SK-N-MC (cell line): ENCODE measurements at regions not wholly inside any gene's neighbourhood (a gene's known extent, or its start where the extent isn't known, plus 50 kb on each side); places are given as distances from the start of the nearest gene placed in this dataset.

Experiments
- DNase-seq: peaks from one replicate; pipeline ENCODE4 v3.0.0-alpha.2; 2011; ENCODE audit warnings: low read depth, low spot score
- H3K27ac ChIP-seq: fragments of 200-600 bp; sonication (generic); 2 replicates; pipeline ENCODE4 v1.5.1; 2016; ENCODE audit warnings: mixed run types
- H3K36me3 ChIP-seq: fragments of 200-600 bp; sonication (generic); 2 replicates; pipeline ENCODE4 v1.6.1; 2017; ENCODE audit warnings: antibody characterized with exemption, low read length, mixed read lengths; ENCODE audit not compliant: insufficient read depth
- H3K4me3 ChIP-seq: fragments of 200-600 bp; sonication (generic); 2 replicates; pipeline ENCODE4 v1.5.1; 2016
- H3K9ac ChIP-seq: fragments of 200-600 bp; sonication (generic); 2 replicates; pipeline ENCODE4 v1.8.0; 2017; ENCODE audit warnings: mixed run types, mixed read lengths; ENCODE audit not compliant: insufficient read length
- H3K9me3 ChIP-seq: fragments of 200-600 bp; sonication (generic); 2 replicates; pipeline ENCODE4 v1.6.1; 2017; ENCODE audit warnings: low read depth, mild to moderate bottlenecking, antibody characterized with exemption, low read length, moderate library complexity, mixed read lengths
- EZH2 ChIP-seq: fragments of 200-600 bp; sonication (generic); IDR thresholded peaks from one replicate; pipeline ENCODE4 v1.6.1; 2017; ENCODE audit warnings: antibody characterized with exemption
- FOXP2 ChIP-seq: optimal IDR thresholded peaks from 2 replicates; pipeline ENCODE3; 2011; ENCODE audit warnings: mild to moderate bottlenecking, moderate library complexity; ENCODE audit not compliant: insufficient read depth; ENCODE audit errors: extremely low read length, control extremely low read depth
- POLR2AphosphoS5 ChIP-seq: IDR thresholded peaks from 2 replicates; pipeline ENCODE4 v1.6.1; 2012; ENCODE audit warnings: mild to moderate bottlenecking, low read depth, low read length, borderline replicate concordance

GRCh38 chr3:72548981-72549380 lies 299.3 kb downstream of the SHQ1 start:
- no peak overlapping the region for H3K4me3 ChIP-seq
- no peak for DNase-seq
- H3K27ac ChIP-seq = no peak overlapping the region
- no peak for TF ChIP-seq EZH2
- TF ChIP-seq FOXP2 = no peak
- H3K36me3 ChIP-seq = no peaks in the 10 kb centered on the region
- H3K9me3 ChIP-seq = no peaks in the 10 kb centered on the region
- H3K9ac ChIP-seq = no peak overlapping the region

DNA sequence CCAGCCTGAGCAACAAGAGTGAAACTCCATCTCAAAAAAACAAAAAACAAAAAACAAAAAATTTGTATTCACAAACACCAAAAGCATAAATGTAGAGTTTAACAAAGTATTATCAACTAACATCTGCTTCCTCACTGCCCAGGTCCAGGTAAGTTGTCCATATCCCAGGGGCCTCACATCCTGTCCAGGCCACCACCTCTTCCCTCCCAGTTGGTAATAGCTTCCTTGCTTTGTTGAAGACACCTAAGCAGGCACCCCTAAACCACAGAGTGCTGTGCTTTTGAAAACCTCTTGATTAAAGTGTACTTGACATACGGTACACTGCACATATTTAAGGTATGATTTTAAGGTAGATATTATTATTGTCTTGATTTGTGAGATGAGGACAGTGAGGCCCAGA lies 299.8 kb downstream of the SHQ1 start:
- Histone ChIP-seq H3K4me3 (no peak overlapping the region), H3K27ac (no peak overlapping the region), H3K36me3 (no peaks in the 10 kb centered on the region), H3K9ac (no peak overlapping the region), H3K9me3 (no peaks in the 10 kb centered on the region)
- TF ChIP-seq POLR2AphosphoS5 (no peak), EZH2 (no peak), FOXP2 (no peak)
- DNase-seq = no peak

DNA sequence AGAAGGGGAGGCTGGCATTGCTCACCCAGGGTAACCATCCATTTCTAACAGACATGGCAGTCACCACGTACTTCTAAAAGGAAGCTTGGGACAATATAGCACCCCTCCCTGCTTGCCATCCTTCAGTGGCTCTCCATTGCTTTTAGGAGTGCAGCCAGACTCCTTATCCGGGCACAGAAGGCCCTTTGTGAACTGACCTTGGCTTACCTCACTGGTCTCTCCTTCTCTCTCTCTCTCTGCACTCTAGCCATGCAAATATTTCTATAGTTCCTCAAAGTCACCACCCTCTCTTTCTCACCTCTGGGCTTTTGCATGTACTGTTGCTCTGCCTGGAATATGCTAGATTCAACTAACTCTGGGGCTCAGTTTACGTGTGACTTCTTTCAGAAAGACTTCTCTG lies 301.1 kb downstream of the SHQ1 start:
- Histone ChIP-seq H3K27ac (no peak overlapping the region), H3K36me3 (no peaks in the 10 kb centered on the region), H3K9ac (no peak overlapping the region), H3K4me3 (no peak overlapping the region), H3K9me3 (no peaks in the 10 kb centered on the region)
- DNase-seq = no peak
- TF ChIP-seq POLR2AphosphoS5 (no peak), EZH2 (no peak), FOXP2 (no peak)

- Histone ChIP-seq H3K9me3 (no peaks in the 10 kb centered on the region), H3K9ac (no peak overlapping the region), H3K36me3 (no peaks in the 10 kb centered on the region), H3K27ac (no peak overlapping the region), H3K4me3 (no peak overlapping the region)
- DNase-seq = no peak
- TF ChIP-seq EZH2 (no peak), FOXP2 (no peak), POLR2AphosphoS5 (no peak)
Observed at GRCh38 chr3:72544239-72544638, 304.0 kb downstream of the SHQ1 start.

- no peak for DNase-seq
- no peaks in the 10 kb centered on the region for H3K36me3 ChIP-seq
- no peak overlapping the region for H3K9ac ChIP-seq
- no peak overlapping the region for H3K27ac ChIP-seq
- no peak for TF ChIP-seq POLR2AphosphoS5
- H3K4me3 ChIP-seq = no peak overlapping the region
- H3K9me3 ChIP-seq = no peaks in the 10 kb centered on the region
Observed at GRCh38 chr3:72543246-72543645, 305.0 kb downstream of the SHQ1 start.

GRCh38 chr3:72542781-72543180 lies 305.5 kb downstream of the SHQ1 start:
- TF ChIP-seq EZH2 (no peak), POLR2AphosphoS5 (no peak), FOXP2 (no peak)
- no peaks in the 10 kb centered on the region for H3K9me3 ChIP-seq

DNA sequence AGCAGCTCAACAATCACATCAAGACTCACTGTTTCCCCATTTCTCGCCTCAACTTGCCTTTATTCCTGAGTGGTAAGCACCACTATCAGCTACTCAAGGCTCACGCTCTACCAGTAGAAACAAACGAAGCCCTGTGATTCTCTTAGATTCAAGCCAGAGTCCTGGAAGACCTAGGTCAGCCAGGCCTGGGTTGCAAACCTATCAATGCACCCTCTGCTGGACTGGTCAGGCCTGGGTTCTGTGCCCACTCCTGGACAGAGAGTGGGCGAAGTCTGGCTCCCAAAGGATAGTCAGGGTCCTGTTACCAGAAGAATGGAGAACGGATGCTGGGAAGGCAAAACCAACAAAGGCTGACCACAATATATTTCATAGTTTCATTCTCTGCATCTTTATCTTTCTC lies 308.4 kb downstream of the SHQ1 start:
- Histone ChIP-seq H3K9me3 (no peaks in the 10 kb centered on the region), H3K9ac (no peak overlapping the region), H3K36me3 (no peaks in the 10 kb centered on the region), H3K27ac (no peak overlapping the region), H3K4me3 (no peak overlapping the region)
- TF ChIP-seq EZH2 (no peak), FOXP2 (no peak), POLR2AphosphoS5 (no peak)
- DNase-seq = no peak

More at GRCh38 chr3:72542781-72543180, 305.5 kb downstream of the SHQ1 start:
- H3K9ac ChIP-seq = no peak overlapping the region
- H3K36me3 ChIP-seq = no peaks in the 10 kb centered on the region
- H3K27ac ChIP-seq = no peak overlapping the region
- no peak overlapping the region for H3K4me3 ChIP-seq
- no peak for DNase-seq

DNA sequence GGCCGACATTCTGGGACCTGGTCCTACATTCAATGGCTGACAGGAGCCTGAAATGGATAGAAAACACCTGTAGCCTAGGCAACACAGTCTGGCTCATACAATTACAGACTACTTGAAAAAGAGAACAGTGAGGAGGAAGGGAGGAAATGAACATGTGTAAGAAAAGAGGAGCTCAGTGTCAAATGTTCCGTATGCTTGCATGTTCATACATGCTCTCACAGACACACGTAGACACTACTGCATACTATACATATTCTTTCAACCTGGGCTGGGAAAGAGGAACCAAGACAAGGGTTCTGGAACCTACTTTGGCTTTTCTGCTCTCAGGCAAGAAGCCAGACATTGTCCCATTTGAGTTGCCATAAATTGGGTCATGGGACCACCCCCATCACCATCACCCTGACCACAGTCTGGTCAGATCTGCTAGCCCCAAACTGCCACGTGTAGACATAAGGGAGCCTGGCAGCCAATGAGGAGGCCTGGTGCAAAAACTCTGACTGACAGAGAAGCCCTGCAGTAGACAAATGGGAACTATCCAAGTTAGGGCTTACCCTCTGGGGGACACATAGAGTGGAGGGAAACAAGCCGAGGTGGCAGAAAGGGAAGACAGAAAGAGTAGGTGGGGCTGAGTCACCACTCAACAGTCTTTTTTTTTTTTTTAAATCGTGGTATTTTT lies 310.0 kb downstream of the SHQ1 start:
- Histone ChIP-seq H3K4me3 (no peak overlapping the region), H3K9me3 (no peaks in the 10 kb centered on the region), H3K9ac (no peak overlapping the region), H3K36me3 (no peaks in the 10 kb centered on the region), H3K27ac (no peak overlapping the region)
- no peak for DNase-seq
- no peak for TF ChIP-seq POLR2AphosphoS5
- TF ChIP-seq FOXP2 = no peak
- no peak for TF ChIP-seq EZH2

GRCh38 chr3:72537448-72537847 lies 310.8 kb downstream of the SHQ1 start:
- DNase-seq = no peak
- no peak overlapping the region for H3K27ac ChIP-seq
- no peaks in the 10 kb centered on the region for H3K36me3 ChIP-seq
- H3K9ac ChIP-seq = no peak overlapping the region
- H3K9me3 ChIP-seq = no peaks in the 10 kb centered on the region
- no peak overlapping the region for H3K4me3 ChIP-seq
- TF ChIP-seq EZH2 (no peak), POLR2AphosphoS5 (no peak), FOXP2 (no peak)
